GM12892 (cell line): ENCODE measurements at regions not wholly inside any gene's neighbourhood (a gene's known extent, or its start where the extent isn't known, plus 50 kb on each side); places are given as distances from the start of the nearest gene placed in this dataset.

ENCODE experiments used
- DNase-seq: peaks from one replicate; pipeline ENCODE4 v3.0.0; 2011; ENCODE audit not compliant: insufficient read length
- FAIRE-seq: peaks from 2 replicates; lab custom pipeline; 2011; peaks lifted over from hg19 to GRCh38; lab: Jason Lieb, UNC
- POLR2A ChIP-seq: IDR thresholded peaks from 2 replicates; pipeline ENCODE4 v1.6.1; 2011; ENCODE audit warnings: low read depth, low read length, control low read depth
- POLR2AphosphoS5 ChIP-seq: IDR thresholded peaks from 2 replicates; pipeline ENCODE4 v1.6.1; 2011; ENCODE audit warnings: low read depth, low read length, control low read depth
- TAF1 ChIP-seq: IDR thresholded peaks from 2 replicates; pipeline ENCODE4 v1.6.1; 2011; ENCODE audit warnings: low read depth, mild to moderate bottlenecking, control low read depth, low read length, borderline replicate concordance

DNA sequence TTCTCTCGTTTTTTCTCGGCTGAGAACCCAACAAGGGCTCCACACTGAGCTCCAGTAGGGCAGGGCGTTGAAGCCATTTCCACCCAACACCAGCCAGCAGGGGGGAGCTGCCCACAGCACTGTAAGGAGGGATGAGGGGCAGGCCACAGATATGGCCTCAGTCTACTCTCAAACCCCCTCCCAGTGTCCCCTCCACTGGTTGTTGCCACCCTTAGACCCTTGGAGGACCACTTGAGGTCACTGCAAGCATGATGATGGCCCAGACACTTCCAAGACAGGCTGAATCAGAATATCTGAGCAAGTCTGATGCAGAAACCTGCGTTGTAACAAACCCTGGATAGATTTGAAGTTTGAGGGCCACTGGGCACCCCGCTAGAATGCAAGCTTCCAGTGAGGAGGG is 217.0 kb upstream of the CST7 start:
- DNase-seq (no peak), FAIRE-seq (no peak)
- TF ChIP-seq POLR2A (no peak), TAF1 (no peak), POLR2AphosphoS5 (no peak)

DNA sequence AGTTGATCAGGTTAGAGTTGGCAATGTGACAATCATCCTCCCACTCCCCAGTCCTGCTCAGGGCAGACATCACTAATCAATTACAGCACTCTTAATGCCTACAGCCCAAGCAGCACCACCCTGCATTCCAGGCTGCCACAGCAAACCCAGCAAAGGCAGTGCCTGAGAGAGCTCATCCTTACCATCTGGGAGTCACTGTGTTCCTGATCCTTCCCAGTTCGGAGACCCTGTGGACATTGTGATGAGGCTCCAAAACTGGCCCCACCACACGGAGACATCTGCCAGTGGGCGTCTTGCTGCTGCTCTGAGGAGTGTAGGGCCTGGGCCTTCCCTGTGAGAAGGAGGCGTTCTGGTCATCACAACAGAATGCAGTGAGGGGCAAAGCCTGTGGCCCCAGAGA is 216.5 kb upstream of the CST7 start:
- FAIRE-seq (no peak), DNase-seq (no peak)
- no peak for TF ChIP-seq TAF1
- TF ChIP-seq POLR2AphosphoS5 = no peak
- no peak for TF ChIP-seq POLR2A

DNA sequence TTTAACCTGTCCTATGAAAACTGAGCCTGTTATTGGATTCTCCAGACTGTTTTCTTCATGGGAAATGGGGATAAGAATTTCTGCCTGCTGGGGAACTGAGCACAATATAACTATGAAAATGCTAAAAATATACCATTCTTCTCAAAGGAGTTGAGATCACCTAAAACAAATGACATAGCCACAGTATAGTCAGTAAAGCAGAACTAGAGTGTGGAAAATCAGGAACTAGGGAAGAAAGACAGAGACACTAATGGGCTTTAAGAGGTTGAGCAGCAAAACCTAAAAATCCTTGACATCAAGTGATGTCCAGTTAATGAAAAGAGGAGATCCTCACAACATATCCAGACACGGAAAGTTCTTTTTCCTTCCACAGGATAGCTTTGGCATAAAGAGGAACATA is 215.7 kb upstream of the CST7 start:
- TF ChIP-seq POLR2A (no peak), TAF1 (no peak), POLR2AphosphoS5 (no peak)
- DNase-seq = no peak
- FAIRE-seq = no peak

DNA sequence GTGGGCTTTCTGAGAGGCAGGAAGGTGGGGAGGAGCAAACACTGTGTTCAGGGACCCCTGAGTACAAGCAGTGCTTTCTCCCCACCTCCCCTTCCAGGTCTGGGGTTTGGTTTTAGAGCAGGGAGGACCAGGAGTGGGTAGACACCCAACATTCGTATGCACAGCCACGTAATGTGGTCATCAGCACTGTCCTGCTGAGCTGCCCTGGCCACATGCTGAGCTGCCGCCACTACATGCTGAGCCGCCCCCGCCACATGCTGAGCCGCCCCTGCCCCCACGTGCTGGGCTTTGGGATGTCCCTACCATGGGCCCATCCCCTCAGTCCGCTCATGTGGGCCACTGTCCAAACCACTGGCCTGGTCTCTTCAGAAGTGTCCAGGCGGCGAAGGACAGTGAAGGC is 214.9 kb upstream of the CST7 start:
- FAIRE-seq = no peak
- TF ChIP-seq POLR2AphosphoS5 = no peak
- TF ChIP-seq POLR2A = no peak
- DNase-seq = no peak

GRCh38 chr20:24735263-24735662 is 213.8 kb upstream of the CST7 start:
- TF ChIP-seq POLR2A (no peak), TAF1 (no peak), POLR2AphosphoS5 (no peak)
- no peak for FAIRE-seq

GRCh38 chr20:24736131-24736843 is 212.8 kb upstream of the CST7 start:
- TF ChIP-seq POLR2AphosphoS5 (no peak), POLR2A (no peak), TAF1 (no peak)
- FAIRE-seq = no peak
- DNase-seq = no peak

More at GRCh38 chr20:24735263-24735662, 213.8 kb upstream of the CST7 start:
- no peak for DNase-seq

GRCh38 chr20:24736844-24737211 is 212.2 kb upstream of the CST7 start:
- DNase-seq (no peak), FAIRE-seq (no peak)
- TF ChIP-seq POLR2AphosphoS5 = no peak
- TF ChIP-seq POLR2A = no peak
- TF ChIP-seq TAF1 = no peak

- FAIRE-seq (no peak), DNase-seq (no peak)
- TF ChIP-seq TAF1 (no peak), POLR2AphosphoS5 (no peak), POLR2A (no peak)
Observed at GRCh38 chr20:24737212-24737850, 211.7 kb upstream of the CST7 start.

DNA sequence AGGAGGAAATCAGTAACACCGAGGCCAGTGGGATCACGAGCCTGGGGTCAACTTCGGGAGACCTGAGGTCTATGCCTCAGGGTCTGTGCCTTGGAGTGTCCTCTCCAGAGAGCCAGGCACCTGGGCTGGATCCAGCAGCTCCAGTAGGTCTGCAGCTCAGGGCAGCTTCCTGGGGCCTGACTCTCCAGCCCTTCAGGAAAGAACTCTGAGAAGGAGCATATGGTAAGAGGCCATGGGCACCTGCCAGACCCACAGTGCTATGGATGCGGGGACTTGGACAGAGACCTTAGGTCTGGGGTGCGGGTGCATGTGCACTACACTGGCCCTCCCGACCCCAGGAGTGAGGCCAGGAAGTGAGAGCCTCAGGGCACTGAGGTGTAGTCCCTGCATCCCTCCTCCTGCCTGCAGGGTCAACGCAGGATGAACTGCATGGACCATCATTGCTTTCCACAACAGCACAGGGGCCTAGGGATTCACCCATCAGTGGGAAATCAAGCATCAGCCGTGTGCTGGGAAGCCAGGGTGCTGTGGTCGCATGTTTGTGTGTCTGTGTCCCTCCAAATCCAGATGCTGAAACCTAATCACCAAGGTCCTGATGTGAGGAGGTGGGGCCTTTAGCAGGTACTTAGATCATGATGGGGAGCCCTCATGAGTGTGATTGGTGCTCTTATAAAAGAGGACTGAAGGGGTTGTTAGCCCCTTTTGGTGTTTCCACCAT is 210.9 kb upstream of the CST7 start:
- TF ChIP-seq POLR2A (no peak), TAF1 (no peak), POLR2AphosphoS5 (no peak)
- no peak for FAIRE-seq
- no peak for DNase-seq

DNA sequence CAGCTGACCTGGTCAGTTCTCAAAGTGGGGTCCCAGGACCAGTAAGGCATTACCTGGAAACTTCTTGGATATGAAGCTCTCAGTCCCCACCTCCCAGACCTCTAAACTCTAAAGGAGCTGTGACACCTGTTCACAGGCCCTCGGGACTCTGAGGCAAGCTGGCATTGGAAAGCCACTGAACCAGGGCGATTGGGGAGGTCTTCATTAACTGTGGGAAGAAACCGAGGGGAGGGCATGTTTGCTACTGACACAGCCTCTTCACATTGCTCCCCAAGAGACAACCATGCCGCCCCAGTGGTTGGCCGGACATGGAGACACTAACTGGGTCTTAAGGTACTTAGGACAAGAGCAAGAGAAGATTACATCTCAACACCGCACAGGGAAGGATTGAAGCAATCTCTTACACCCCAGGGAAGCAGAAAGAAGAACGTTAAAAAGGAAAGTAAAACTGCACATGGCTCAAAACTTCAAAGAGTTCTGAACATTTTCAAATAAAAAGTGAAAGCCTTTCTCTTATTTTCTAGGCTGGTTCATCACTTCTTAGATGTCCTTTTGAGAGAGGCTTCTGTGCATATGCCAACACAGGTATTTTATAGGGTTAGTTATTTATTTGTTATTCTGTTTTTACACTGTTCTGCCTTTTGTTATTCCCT is 210.0 kb upstream of the CST7 start:
- 0 out of 2 replicates have a peak, but pooled peaks have one; percentile 17 for TF ChIP-seq TAF1
- TF ChIP-seq POLR2A = no peak
- no peak for TF ChIP-seq POLR2AphosphoS5
- no peak for DNase-seq
- peak; percentile 54 for FAIRE-seq

DNA sequence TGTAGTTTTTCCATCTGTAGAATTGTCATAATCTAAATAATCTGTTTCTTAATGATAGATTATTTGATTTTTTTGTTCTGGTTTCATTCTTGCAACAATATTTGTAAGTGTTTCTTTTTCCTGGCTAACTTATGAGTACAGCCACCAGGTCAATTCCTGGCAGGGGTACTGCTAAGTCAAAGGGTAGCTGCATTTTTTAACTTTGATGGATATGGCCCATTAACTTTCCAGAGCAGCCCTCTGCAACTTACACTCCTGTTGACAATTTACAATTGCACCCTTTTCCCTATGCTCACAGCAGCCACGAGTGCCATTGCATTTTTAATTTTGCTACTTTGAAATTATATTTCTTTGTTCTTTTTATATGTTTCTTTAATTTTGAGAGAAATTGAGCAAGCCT is 209.3 kb upstream of the CST7 start:
- no peak for DNase-seq
- no peak for TF ChIP-seq TAF1
- no peak for TF ChIP-seq POLR2AphosphoS5
- no peak for TF ChIP-seq POLR2A
- no peak for FAIRE-seq
